WERI-Rb-1 (cell line): ENCODE measurements at regions not wholly inside any gene's neighbourhood (a gene's known extent, or its start where the extent isn't known, plus 50 kb on each side); places are given as distances from the start of the nearest gene placed in this dataset.
"Not testable (repeated sequence)": the region's sequence is repeated elsewhere in the genome, so short reads cannot be mapped to it uniquely, and the experiment has no call there.

Experiments
- DNase-seq: peaks from one replicate; pipeline ENCODE4 v3.0.0-alpha.2; 2020
- H3K27ac ChIP-seq: fragments of 250-450 bp; sonication (Bioruptor Pico); 2 replicates; pipeline ENCODE4 v1.5.1; 2020; ENCODE audit warnings: mild to moderate bottlenecking, moderate library complexity
- H3K27me3 ChIP-seq: fragments of 250-450 bp; sonication (Bioruptor Pico); 2 replicates; pipeline ENCODE4 v1.5.1; 2021; ENCODE audit warnings: mild to moderate bottlenecking, low read depth, moderate library complexity; ENCODE audit not compliant: insufficient read depth, severe bottlenecking
- H3K36me3 ChIP-seq: fragments of 250-450 bp; sonication (Bioruptor Pico); 2 replicates; pipeline ENCODE4 v1.5.1; 2020; ENCODE audit warnings: mild to moderate bottlenecking, moderate library complexity
- H3K4me3 ChIP-seq: 2 replicates; pipeline ENCODE4 v1.5.1; 2011; ENCODE audit warnings: low read depth, mild to moderate bottlenecking, control low read depth, low read length
- H3K9me3 ChIP-seq: fragments of 250-450 bp; sonication (Bioruptor Pico); 2 replicates; pipeline ENCODE4 v1.5.1; 2021; ENCODE audit warnings: mild to moderate bottlenecking, moderate library complexity; ENCODE audit not compliant: severe bottlenecking
- CTCF ChIP-seq: IDR thresholded peaks from 2 replicates; pipeline ENCODE4 v1.5.1; 2011; ENCODE audit warnings: low read depth, mild to moderate bottlenecking, control low read depth, inconsistent platforms, low read length

- DNase-seq: no peak
- H3K36me3 ChIP-seq: no peaks in the 10 kb centered on the region
- no peaks in the 10 kb centered on the region for H3K27me3 ChIP-seq
- H3K4me3 ChIP-seq: no peak overlapping the region
- H3K27ac ChIP-seq: no peak overlapping the region
- TF ChIP-seq CTCF: no peak
- no peaks in the 10 kb centered on the region for H3K9me3 ChIP-seq
Observed at GRCh38 chr3:159401069-159401468, 587.6 kb upstream of the IL12A start.

DNA sequence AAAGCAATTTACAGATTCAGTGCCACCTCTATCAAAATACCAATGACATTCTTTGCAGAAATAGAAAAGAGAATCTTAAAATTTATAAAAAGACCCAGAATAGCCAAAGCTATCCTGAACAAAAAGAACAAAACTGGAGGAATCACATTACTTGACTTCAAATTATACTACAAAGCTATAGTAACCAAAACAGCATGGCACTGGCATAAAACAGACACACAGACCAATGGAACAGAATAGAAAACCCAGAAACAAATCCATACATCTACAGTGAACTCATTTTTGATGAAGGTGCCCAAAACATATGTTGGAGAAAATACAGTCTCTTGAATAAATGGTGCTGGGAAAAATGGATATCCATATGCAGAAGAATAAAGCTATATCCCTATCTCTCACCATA is 578.9 kb upstream of the IL12A start:
- not testable (repeated sequence) for H3K27ac ChIP-seq, DNase-seq, H3K4me3 ChIP-seq, H3K27me3 ChIP-seq, H3K9me3 ChIP-seq, H3K36me3 ChIP-seq

DNA sequence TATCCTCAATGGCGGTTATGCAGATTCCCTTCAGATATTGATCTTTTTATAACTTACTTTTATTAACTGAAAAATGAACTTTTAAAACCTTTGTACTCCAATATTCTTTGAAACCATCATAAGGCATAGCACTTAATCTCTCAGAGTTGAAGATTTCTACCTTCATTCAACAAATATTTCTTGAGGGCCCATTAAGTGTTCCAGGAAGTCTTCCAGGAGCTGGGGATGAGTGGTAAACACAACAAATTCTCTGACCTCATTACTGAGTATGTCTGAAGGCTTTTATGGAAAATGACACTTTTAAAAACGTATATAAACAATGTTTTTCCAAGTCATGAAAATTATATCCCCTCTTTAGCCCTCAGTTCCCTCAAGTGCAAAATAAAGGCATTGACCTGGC is 575.3 kb upstream of the IL12A start:
- H3K9me3 ChIP-seq: no peaks in the 10 kb centered on the region
- H3K4me3 ChIP-seq: no peak overlapping the region
- no peak for TF ChIP-seq CTCF
- H3K36me3 ChIP-seq: no peaks in the 10 kb centered on the region
- H3K27ac ChIP-seq: no peak overlapping the region
- H3K27me3 ChIP-seq: no peaks in the 10 kb centered on the region
- DNase-seq: no peak

- Histone ChIP-seq H3K36me3 (no peaks in the 10 kb centered on the region), H3K9me3 (no peaks in the 10 kb centered on the region), H3K4me3 (no peak overlapping the region), H3K27ac (no peak overlapping the region), H3K27me3 (no peaks in the 10 kb centered on the region)
- no peak for TF ChIP-seq CTCF
- no peak for DNase-seq
Observed at GRCh38 chr3:159416856-159417255, 571.8 kb upstream of the IL12A start.

DNA sequence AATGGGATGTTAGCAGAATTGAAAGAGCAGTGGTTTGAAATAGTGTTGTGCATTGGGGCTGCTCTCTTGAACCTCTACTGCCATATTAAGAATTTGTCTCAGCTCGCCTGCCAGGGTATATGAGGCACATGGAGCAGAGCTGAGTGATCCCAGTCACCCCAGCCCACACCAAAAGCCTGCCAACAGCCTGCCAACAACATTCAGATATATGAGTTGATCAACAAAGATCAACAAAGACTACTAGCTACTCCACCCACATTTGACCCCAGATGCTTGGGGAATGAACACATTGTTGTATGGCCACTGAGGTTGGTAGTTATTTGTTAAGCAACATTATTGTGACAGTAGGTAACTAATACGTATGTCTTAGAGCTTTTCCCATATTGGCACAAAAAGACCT is 570.9 kb upstream of the IL12A start:
- Histone ChIP-seq H3K27ac (no peak overlapping the region), H3K36me3 (no peaks in the 10 kb centered on the region), H3K4me3 (no peak overlapping the region), H3K9me3 (no peaks in the 10 kb centered on the region), H3K27me3 (no peaks in the 10 kb centered on the region)
- DNase-seq: no peak
- no peak for TF ChIP-seq CTCF

GRCh38 chr3:159418571-159419526 is 569.8 kb upstream of the IL12A start:
- DNase-seq: no peak
- H3K27ac ChIP-seq: no peak overlapping the region
- no peaks in the 10 kb centered on the region for H3K9me3 ChIP-seq
- no peak for TF ChIP-seq CTCF
- H3K4me3 ChIP-seq: no peak overlapping the region
- H3K36me3 ChIP-seq: no peaks in the 10 kb centered on the region
- H3K27me3 ChIP-seq: no peaks in the 10 kb centered on the region
